ENCODE measurements at regions not wholly inside any gene's neighbourhood (a gene's known extent, or its start where the extent isn't known, plus 50 kb on each side); places are given as distances from the start of the nearest gene placed in this dataset.

DNA sequence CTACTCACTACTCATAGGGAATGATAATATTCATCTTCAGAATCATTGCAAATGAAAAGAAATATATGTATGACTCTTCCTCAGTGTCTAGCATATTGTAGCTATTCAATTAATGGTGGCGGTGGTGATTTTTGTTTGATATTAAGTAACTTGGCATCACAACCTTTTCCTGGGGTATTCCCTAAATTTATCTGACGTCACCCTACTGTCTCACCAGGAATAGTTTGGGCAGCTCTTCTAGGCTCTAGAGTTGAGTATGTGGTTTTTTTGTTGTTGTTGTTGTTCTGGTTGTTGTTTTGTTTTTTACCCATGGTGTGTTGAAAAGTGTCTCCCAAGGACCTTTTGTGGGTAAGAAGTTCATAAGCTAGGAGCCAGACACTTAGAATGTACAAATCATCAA lies 1320.3 kb upstream of the LRRTM1 start:
- TF ChIP-seq, protein P1, sequence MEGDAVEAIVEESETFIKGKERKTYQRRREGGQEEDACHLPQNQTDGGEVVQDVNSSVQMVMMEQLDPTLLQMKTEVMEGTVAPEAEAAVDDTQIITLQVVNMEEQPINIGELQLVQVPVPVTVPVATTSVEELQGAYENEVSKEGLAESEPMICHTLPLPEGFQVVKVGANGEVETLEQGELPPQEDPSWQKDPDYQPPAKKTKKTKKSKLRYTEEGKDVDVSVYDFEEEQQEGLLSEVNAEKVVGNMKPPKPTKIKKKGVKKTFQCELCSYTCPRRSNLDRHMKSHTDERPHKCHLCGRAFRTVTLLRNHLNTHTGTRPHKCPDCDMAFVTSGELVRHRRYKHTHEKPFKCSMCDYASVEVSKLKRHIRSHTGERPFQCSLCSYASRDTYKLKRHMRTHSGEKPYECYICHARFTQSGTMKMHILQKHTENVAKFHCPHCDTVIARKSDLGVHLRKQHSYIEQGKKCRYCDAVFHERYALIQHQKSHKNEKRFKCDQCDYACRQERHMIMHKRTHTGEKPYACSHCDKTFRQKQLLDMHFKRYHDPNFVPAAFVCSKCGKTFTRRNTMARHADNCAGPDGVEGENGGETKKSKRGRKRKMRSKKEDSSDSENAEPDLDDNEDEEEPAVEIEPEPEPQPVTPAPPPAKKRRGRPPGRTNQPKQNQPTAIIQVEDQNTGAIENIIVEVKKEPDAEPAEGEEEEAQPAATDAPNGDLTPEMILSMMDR (conservative IDR thresholded peaks at IDR 0.05) = no peak
- H3K27ac ChIP-seq = no peak overlapping the region

- TF ChIP-seq, protein P1 (conservative IDR thresholded peaks at IDR 0.05) = no peak
- no peak overlapping the region for H3K27ac ChIP-seq
Measured at GRCh38 chr2:81600088-81600487, 1295.5 kb upstream of the LRRTM1 start.

DNA sequence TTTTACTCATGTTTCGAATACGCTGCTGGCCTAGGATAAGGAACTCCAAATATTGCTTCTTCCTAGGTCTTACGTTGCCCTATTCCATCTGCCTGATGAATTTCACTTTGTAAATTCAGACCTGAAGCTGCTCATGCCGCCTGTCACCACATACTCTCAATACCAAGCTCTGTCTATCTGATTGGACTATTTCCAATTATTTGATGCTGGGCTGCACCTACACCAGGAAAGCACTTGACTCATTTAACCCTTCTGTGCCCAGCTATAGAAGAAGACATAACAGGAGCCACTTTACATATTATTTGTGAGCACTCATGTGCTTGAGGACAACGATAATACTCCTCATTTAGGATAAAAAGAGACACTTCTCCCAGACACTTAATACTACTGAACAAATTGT lies 1293.9 kb upstream of the LRRTM1 start:
- TF ChIP-seq, protein P1 (conservative IDR thresholded peaks at IDR 0.05) = no peak
- H3K27ac ChIP-seq = no peak overlapping the region

- no peak overlapping the region for H3K27ac ChIP-seq
- TF ChIP-seq, protein P1 (conservative IDR thresholded peaks at IDR 0.05) = no peak
Measured at GRCh38 chr2:81589406-81589805, 1284.9 kb upstream of the LRRTM1 start.

- TF ChIP-seq, protein P1 (conservative IDR thresholded peaks at IDR 0.05) = no peak
- H3K27ac ChIP-seq = no peak overlapping the region
Measured at GRCh38 chr2:81583311-81584108, 1279.0 kb upstream of the LRRTM1 start.

DNA sequence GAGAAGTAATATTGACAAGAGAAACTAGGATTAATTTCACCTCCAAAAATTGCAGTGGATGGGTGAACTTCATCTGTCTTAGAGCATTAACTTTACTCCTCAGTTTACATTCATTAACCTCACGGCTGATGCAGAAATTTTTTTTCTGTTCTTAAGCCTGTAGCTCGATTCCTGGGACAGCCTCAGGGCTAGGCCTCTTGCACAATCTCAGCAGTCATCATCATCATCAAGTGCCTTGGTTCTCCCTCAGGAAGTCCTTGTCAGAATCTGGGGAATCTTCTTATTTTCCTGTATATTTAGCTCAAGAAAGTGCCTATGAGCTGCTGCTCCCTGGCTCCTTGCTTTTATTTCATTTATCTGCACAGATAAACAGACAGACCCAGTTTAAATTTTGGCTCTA lies 1272.2 kb upstream of the LRRTM1 start:
- TF ChIP-seq, protein P1 (conservative IDR thresholded peaks at IDR 0.05) = no peak
- H3K27ac ChIP-seq = no peak overlapping the region

GRCh38 chr2:81551040-81551634 lies 1246.6 kb upstream of the LRRTM1 start:
- H3K27ac ChIP-seq = no peak overlapping the region
- TF ChIP-seq, protein P1 (conservative IDR thresholded peaks at IDR 0.05) = no peak

Measured in VCaP (cell line).